Calu3 (cell line): ENCODE measurements at regions not wholly inside any gene's neighbourhood (a gene's known extent, or its start where the extent isn't known, plus 50 kb on each side); places are given as distances from the start of the nearest gene placed in this dataset.
"Not testable (repeated sequence)": the region's sequence is repeated elsewhere in the genome, so short reads cannot be mapped to it uniquely, and the experiment has no call there.

ENCODE experiments used
- BruUV-seq: library from RNA; stranded (reverse); fragments of 400-500 nt; replicated peaks from 2 replicates; lab custom pipeline; 2021; lab: Mats Ljungman, UMichigan
- CTCF ChIA-PET: fragments of 300-600 bp; sonication (Branson Sonifier 250); formaldehyde crosslinking; loops from one replicate; lab custom pipeline; 2022; ENCODE audit warnings: antibody characterized with exemption; lab: Charles Lee
- DNase-seq: peaks from one replicate; pipeline ENCODE4 v3.0.0; 2022
- H3K27ac Mint-ChIP-seq: one replicate; pipeline ENCODE4 v1.8.0; 2022; ENCODE audit warnings: mixed read lengths; ENCODE audit not compliant: unreplicated experiment
- H3K27me3 Mint-ChIP-seq: one replicate; pipeline ENCODE4 v1.8.0; 2022; ENCODE audit warnings: mixed read lengths; ENCODE audit not compliant: unreplicated experiment
- H3K36me3 Mint-ChIP-seq: one replicate; pipeline ENCODE4 v1.8.0; 2022; ENCODE audit warnings: mild to moderate bottlenecking, moderate library complexity, mixed read lengths; ENCODE audit not compliant: insufficient read depth, unreplicated experiment
- H3K4me1 Mint-ChIP-seq: one replicate; pipeline ENCODE4 v1.8.0; 2022; ENCODE audit warnings: mild to moderate bottlenecking, low read depth, mixed read lengths; ENCODE audit not compliant: unreplicated experiment
- H3K4me3 Mint-ChIP-seq: one replicate; pipeline ENCODE4 v1.8.0; 2022; ENCODE audit warnings: mild to moderate bottlenecking, low read depth, moderate library complexity, mixed read lengths; ENCODE audit not compliant: unreplicated experiment
- H3K9me3 Mint-ChIP-seq: one replicate; pipeline ENCODE4 v1.8.0; 2022; ENCODE audit warnings: low read depth, mixed read lengths; ENCODE audit not compliant: unreplicated experiment
- CTCF ChIP-seq: fragments of 200-600 bp; IDR thresholded peaks from one replicate; pipeline ENCODE4 v1.8.0; 2022; ENCODE audit warnings: antibody characterized with exemption; ENCODE audit not compliant: unreplicated experiment
- intact Hi-C: fragments of 100-400 bp; cut with micrococcal nuclease; formaldehyde crosslinking; loops from one replicate; pipeline ENCODE4 v1.10.0; 2022; ENCODE audit not compliant: unreplicated experiment

- BruUV-seq = no TSS peak
- intact Hi-C loops = no loop called here
- CTCF ChIA-PET = no interaction called here
- Mint-ChIP-seq H3K4me1 (no peaks in the 10 kb centered on the region), H3K4me3 (no peak overlapping the region), H3K9me3 (no peaks in the 10 kb centered on the region), H3K27me3 (no peaks in the 10 kb centered on the region), H3K36me3 (no peaks in the 10 kb centered on the region), H3K27ac (no peak overlapping the region)
- DNase-seq = no peak
- TF ChIP-seq CTCF = no peak
These were observed 176.0 kb downstream of the COX18 start for GRCh38 chr4:72893354-72894066.

- no peak for TF ChIP-seq CTCF
- Mint-ChIP-seq H3K4me3 (no peak overlapping the region), H3K4me1 (no peaks in the 10 kb centered on the region), H3K27me3 (peaks cover 6% of the 10 kb centered on the region), H3K36me3 (no peaks in the 10 kb centered on the region), H3K27ac (no peak overlapping the region), H3K9me3 (no peaks in the 10 kb centered on the region)
- intact Hi-C loops = loop anchor here (5.0 kb wide), 1 partner anchor 186 kb away; no protein-coding TSS in a partner anchor
- CTCF ChIA-PET = no interaction called here
- BruUV-seq = no TSS peak
- no peak for DNase-seq
These were observed 181.2 kb downstream of the COX18 start for GRCh38 chr4:72888331-72888730.

- H3K27ac Mint-ChIP-seq = no peak overlapping the region
- H3K36me3 Mint-ChIP-seq = no peaks in the 10 kb centered on the region
- CTCF ChIA-PET = no interaction called here
- intact Hi-C loops = loop anchor here (5.0 kb wide), 1 partner anchor 185 kb away; no protein-coding TSS in a partner anchor
- no peaks in the 10 kb centered on the region for H3K4me1 Mint-ChIP-seq
- no TSS peak for BruUV-seq
- no peak for DNase-seq
- no peaks in the 10 kb centered on the region for H3K9me3 Mint-ChIP-seq
- no peak for TF ChIP-seq CTCF
- no peak overlapping the region for H3K4me3 Mint-ChIP-seq
- H3K27me3 Mint-ChIP-seq = peaks cover 12% of the 10 kb centered on the region
These were observed 182.4 kb downstream of the COX18 start for GRCh38 chr4:72887152-72887551.

GRCh38 chr4:72886602-72887001, 182.9 kb downstream of the COX18 start:
- no TSS peak for BruUV-seq
- Mint-ChIP-seq H3K9me3 (no peaks in the 10 kb centered on the region), H3K27me3 (peaks cover 12% of the 10 kb centered on the region), H3K4me3 (no peak overlapping the region), H3K4me1 (no peaks in the 10 kb centered on the region), H3K27ac (no peak overlapping the region), H3K36me3 (no peaks in the 10 kb centered on the region)
- CTCF ChIA-PET = no interaction called here
- no peak for TF ChIP-seq CTCF
- intact Hi-C loops = loop anchor here (5.0 kb wide), 1 partner anchor 184 kb away; no protein-coding TSS in a partner anchor
- no peak for DNase-seq

- intact Hi-C loops, H3K27ac Mint-ChIP-seq, DNase-seq, BruUV-seq, H3K4me3 Mint-ChIP-seq, H3K4me1 Mint-ChIP-seq, H3K36me3 Mint-ChIP-seq, CTCF ChIA-PET, H3K9me3 Mint-ChIP-seq: not testable (repeated sequence)
- H3K27me3 Mint-ChIP-seq = peaks cover 12% of the 10 kb centered on the region
These were observed 185.3 kb downstream of the COX18 start for GRCh38 chr4:72884225-72884624.
